ENCODE measurements at regions not wholly inside any gene's neighbourhood (a gene's known extent, or its start where the extent isn't known, plus 50 kb on each side); places are given as distances from the start of the nearest gene placed in this dataset.

DNA sequence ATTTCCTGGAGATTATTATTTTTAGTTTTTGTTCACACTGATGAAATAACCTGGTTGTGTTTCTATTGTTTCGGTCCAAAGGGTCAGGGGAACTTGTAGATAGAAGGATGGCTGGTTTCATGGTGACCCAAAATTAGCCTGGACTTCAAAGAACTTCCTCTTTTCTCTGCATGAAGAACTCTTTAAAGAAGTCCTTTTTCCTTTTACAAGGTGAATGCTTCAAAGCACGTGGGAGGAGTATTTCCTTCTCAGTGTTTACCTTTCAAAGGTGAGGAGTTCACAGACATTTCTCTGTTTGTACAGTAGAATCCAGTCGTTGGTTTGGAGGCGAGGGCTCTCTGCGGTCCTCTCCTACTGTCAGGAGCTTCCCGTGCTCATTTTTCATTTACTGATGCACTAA lies 561.7 kb downstream of the GATA3 start:
- TF ChIP-seq EZH2 (IDR thresholded peaks at IDR 0.05; ENCODE audit: borderline replicate concordance, low read depth, low read length, severe bottlenecking): no peak
- TF ChIP-seq, protein P1, sequence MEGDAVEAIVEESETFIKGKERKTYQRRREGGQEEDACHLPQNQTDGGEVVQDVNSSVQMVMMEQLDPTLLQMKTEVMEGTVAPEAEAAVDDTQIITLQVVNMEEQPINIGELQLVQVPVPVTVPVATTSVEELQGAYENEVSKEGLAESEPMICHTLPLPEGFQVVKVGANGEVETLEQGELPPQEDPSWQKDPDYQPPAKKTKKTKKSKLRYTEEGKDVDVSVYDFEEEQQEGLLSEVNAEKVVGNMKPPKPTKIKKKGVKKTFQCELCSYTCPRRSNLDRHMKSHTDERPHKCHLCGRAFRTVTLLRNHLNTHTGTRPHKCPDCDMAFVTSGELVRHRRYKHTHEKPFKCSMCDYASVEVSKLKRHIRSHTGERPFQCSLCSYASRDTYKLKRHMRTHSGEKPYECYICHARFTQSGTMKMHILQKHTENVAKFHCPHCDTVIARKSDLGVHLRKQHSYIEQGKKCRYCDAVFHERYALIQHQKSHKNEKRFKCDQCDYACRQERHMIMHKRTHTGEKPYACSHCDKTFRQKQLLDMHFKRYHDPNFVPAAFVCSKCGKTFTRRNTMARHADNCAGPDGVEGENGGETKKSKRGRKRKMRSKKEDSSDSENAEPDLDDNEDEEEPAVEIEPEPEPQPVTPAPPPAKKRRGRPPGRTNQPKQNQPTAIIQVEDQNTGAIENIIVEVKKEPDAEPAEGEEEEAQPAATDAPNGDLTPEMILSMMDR (IDR thresholded peaks at IDR 0.05; ENCODE audit: extremely low read depth in 1 of 2, insufficient read depth in 1 of 2, low read depth in 1 of 2, low read length in 2 of 2): no peak
- no peak for TF ChIP-seq POLR2A (IDR thresholded peaks at IDR 0.05; ENCODE audit: low read depth, low read length)
- no peak for TF ChIP-seq JUN (IDR thresholded peaks at IDR 0.05; ENCODE audit: borderline replicate concordance, insufficient read depth, insufficient read length, low read depth)
- no peak for TF ChIP-seq POLR2AphosphoS5 (IDR thresholded peaks at IDR 0.05; ENCODE audit: insufficient read depth, low read depth, low read length)

Measured in endothelial cell of umbilical vein (primary cell).